Right ventricle myocardium inferior (tissue), 1 donor: ENCODE measurements at regions not wholly inside any gene's neighbourhood (a gene's known extent, or its start where the extent isn't known, plus 50 kb on each side); places are given as distances from the start of the nearest gene placed in this dataset.

Source experiments
- ATAC-seq: fragments of 200-7000 bp; cut with Tn5 transposase; one replicate; pipeline ENCODE4 v1.9.1; 2020; ENCODE audit warnings: mild to moderate bottlenecking, moderate library complexity
- DNase-seq: peaks from one replicate; pipeline ENCODE4 v3.0.0; 2021; ENCODE audit errors: missing footprints
- intact Hi-C: fragments of 100-400 bp; cut with DNase I; formaldehyde crosslinking; loops from one replicate; pipeline ENCODE4 v1.11.0; 2022
- donor health status: DM: no; HTN: yes; CAD: no; lungs with severe emphysema.

DNA sequence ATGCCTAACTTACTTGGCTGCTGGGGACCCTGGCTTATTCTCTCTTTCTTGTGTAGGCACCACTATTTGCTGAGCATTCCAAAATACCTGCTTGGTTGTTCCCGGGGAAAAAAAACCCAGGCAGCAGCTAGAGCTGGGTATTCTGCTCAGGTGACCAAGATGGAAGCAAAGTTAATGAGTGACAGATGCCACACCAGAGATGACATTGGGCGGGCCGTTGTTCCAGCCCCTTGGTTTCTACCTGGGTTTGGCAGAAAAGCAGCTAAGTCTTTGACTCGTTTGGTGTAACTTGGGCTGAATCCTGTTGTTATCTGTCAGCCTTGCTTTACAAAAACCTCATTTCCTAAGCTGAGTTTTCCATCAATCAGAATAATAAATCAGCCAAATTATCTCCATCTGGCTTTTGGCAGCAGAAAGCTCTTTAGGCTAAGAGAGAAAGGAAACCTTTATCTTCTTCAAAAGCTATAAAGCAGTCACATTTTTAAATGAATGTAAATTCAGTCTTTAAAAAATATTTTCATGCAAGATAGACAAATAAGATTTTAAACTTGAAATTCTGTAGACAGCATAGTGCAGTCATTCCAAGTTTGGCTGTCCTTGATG lies 202.0 kb upstream of the GMDS start:
- ATAC-seq, result no peak

GRCh38 chr6:2441601-2442475 lies 196.4 kb upstream of the GMDS start:
- intact Hi-C loops, result no loop called here
- DNase-seq (no peak), ATAC-seq (no peak)

More for the DNA sequence above, 202.0 kb upstream of the GMDS start:
- no peak for DNase-seq
- intact Hi-C loops, result loop anchor here (5.0 kb wide), 2 partner anchors 240 to 845 kb away; no protein-coding TSS in a partner anchor

DNA sequence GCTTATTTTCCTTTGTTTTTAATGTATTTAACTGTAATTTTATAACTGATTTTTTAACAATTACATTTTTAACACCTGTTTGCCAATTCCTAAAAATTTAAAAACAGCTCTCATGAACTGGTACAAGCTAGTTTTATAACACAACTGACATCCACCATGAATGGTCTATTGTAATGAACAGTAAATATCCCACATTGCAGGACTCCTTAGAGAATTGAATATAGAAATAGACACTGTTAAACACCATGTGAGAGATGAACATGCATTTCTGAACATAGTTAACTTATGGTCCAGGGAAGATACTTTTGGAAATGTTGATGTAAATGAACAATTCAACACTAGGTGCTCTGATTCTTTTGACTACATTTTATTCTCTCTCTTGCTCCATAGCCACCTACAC lies 195.1 kb upstream of the GMDS start:
- intact Hi-C loops, result no loop called here
- DNase-seq, result no peak

GRCh38 chr6:2439632-2440031 lies 194.2 kb upstream of the GMDS start:
- ATAC-seq (no peak), DNase-seq (no peak)
- intact Hi-C loops, result no loop called here

More for the DNA sequence above, 195.1 kb upstream of the GMDS start:
- ATAC-seq, result no peak

DNA sequence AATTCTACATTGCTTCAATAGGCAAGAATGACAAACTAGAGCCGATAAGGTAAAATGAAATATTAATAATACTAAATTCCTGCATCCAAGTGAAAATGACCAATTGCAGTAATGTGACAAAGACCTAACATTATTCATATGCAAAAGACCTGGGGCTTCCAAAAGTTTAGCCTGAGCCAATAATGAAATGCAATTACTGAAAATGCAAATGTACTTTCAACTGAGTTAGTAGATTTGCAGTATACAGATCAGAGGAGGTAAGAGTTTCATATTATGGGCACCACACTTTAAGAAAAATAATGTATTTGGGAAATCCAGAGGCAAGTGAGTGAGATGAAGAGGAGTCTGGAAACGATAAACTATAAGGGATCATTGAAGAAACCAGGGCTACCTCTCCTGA lies 193.7 kb upstream of the GMDS start:
- ATAC-seq (no peak), DNase-seq (no peak)
- intact Hi-C loops, result no loop called here

GRCh38 chr6:2436410-2437154 lies 191.2 kb upstream of the GMDS start:
- DNase-seq, result no peak
- intact Hi-C loops, result no loop called here
- ATAC-seq, result no peak

GRCh38 chr6:2435323-2435722 lies 189.9 kb upstream of the GMDS start:
- DNase-seq, result no peak
- intact Hi-C loops, result no loop called here
- no peak for ATAC-seq

DNA sequence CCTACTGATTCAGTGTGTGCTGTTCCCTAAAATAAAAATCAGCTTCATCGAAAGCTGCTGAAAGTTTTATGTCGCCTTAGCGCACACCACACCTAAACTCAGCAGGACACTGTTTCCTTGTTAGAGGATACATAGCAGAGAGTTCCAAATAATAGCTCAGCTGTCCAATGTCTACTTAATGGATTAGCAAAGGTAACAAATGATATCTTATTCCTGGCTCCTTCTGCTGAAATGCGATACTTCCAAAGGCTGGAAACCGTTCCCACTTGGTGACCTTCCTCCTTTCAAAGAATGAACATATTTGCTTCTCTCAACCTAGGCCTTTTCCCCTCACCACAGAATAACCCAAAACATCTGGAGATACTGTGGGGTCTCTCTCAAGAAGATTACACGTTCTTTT lies 189.5 kb upstream of the GMDS start:
- ATAC-seq (no peak), DNase-seq (no peak)
- intact Hi-C loops, result no loop called here

DNA sequence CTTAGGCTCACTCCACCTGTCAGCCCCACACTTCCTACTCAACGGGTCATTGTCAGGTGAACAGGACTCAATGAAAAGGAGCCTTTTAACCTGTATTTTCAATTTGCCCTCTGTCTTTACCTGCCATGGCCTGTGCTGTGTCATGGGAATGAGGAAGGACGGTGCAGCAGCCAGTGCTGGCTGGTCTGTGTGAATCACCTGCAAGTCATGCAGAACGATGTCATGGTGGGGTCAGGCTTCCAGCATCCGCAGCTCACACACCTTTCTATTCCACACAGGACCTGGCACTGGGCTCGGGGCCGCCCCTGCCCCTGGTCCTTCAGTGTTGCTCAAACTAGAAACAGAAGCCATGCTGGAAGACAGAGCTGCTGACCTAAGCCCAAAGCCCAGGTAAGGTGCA lies 188.7 kb upstream of the GMDS start:
- no peak for DNase-seq
- intact Hi-C loops, result no loop called here
- ATAC-seq, result no peak

GRCh38 chr6:2433711-2434110 lies 188.3 kb upstream of the GMDS start:
- ATAC-seq (no peak), DNase-seq (no peak)
- intact Hi-C loops, result no loop called here

DNA sequence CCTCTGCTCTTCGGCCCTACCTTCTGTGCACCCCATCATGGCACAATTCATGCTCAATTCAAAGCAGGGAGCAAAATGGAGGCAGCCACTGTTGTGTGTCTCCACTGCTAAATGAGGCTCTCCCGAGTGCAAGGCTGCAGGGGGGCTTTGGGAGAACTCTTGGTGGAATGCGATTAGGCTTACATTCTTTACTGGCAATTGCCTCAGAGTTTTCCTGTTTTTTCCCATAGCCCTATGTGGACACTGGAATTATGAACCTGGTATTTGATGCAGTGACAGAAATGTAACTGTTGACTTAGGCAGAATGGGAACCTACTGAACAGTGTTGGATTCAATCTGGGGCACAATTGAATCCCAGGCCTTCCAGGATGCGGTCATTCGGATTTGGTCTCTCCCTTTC lies 187.9 kb upstream of the GMDS start:
- DNase-seq (no peak), ATAC-seq (no peak)
- intact Hi-C loops, result no loop called here

DNA sequence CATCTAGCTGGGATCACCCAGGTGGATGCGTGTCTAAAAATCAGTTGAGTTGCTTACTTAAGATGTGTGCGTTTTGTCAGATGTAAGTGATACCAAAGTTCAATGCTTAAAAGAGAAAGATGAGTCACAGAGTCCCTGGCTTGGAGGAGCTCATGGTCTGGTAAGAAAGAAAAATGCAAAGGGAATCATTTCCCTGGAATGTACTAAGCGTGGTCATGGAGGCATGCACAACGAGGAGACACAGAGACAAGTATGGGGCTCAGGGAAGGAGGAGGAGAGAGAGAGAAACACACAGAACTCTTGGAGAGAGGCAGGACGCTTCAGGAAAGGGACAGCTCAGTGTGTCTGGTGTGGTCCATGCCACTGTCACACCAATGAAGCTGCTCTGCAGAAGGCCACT lies 186.9 kb upstream of the GMDS start:
- ATAC-seq (no peak), DNase-seq (no peak)
- intact Hi-C loops, result no loop called here

GRCh38 chr6:2430612-2431011 lies 185.2 kb upstream of the GMDS start:
- intact Hi-C loops, result no loop called here
- DNase-seq, result no peak
- no peak for ATAC-seq

DNA sequence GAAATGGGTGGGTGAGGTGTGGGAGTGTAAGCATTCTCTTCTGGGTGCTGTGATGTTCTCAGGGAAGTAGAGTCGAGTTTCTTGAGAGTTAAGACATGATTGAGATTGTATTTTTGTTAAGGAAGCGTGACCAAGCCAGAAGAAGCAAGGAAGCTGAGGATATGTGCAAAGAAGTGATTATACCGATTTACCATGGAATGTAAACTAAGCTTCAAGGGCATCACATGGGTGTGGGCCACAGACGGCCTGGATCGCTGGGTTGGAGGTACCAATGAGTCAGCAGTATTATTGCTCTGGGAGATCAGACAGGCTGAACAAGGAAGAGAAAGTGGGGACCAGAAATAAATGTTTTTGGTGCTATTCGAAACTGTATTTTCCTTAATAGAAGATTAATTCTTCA lies 184.1 kb upstream of the GMDS start:
- intact Hi-C loops, result no loop called here
- DNase-seq, result no peak
- ATAC-seq, result no peak

- intact Hi-C loops, result no loop called here
- ATAC-seq, result no peak
- DNase-seq, result no peak
These were observed 183.6 kb upstream of the GMDS start for GRCh38 chr6:2429032-2429431.

GRCh38 chr6:2426561-2427340 lies 181.3 kb upstream of the GMDS start:
- ATAC-seq (no peak), DNase-seq (no peak)
- intact Hi-C loops, result no loop called here

DNA sequence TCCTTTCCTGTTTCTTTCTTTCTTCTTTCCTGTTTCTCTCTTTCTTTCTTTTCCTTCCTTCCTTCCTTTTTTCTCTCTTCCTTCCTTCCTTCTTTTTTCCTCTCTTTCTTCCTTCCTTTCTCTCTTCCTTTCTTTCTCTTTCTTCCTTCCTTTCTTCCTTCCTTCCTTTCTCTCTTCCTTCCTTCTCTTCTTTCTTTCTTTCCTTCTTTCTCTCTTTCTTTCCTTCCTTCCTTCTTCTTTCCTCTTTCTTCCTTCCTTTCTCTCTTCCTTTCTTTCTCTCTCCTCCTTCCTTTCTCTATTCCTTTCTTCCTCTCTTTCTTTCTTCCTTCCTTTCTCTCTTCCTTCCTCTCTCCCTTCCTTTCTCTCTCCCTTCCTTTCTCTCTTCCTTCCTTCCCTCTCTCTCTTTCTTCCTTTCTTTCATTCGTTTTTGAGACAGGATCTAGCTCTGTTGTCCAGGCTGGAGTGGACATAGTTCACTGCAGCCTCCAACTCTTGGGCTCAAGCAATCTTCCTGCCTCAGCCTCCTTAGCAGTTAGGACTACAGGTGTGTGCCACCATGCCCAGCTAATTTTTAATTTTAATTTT lies 170.8 kb upstream of the GMDS start:
- intact Hi-C loops, result no loop called here
- ATAC-seq (no peak), DNase-seq (no peak)

DNA sequence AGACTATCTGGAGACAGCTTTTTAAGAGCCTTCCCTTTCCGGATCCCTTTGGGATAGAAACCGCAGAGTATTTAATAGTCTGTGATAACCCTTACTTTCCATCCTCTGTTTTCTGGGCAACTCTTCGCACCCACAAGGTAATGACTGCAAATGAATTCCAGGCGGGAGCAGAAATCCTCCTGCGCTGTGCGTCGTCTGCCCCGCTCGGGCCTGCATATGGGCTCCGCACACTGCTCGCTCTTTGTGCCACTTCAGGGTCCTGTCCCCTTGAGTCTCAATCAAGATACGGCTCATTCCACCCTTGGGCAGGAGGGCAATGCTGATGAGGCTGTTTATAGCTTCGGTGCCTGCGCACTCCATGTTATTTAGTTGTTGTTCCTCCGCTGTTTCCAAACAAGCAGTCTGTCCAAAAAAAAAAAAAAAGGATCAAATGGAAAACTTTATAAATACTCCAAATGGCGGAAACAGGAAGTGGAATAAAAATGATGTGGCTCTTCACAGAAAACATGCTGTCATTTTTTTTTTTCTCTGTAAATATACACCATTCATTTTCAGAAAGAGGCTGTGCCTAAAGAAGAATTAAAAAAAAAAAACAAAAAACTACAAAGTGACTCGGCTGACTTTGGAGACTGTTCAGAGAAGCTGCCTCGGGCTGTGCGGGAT lies 169.6 kb upstream of the GMDS start:
- intact Hi-C loops, result no loop called here
- ATAC-seq (no peak), DNase-seq (no peak)
